ENCODE measurements at regions not wholly inside any gene's neighbourhood (a gene's known extent, or its start where the extent isn't known, plus 50 kb on each side); places are given as distances from the start of the nearest gene placed in this dataset.

DNA sequence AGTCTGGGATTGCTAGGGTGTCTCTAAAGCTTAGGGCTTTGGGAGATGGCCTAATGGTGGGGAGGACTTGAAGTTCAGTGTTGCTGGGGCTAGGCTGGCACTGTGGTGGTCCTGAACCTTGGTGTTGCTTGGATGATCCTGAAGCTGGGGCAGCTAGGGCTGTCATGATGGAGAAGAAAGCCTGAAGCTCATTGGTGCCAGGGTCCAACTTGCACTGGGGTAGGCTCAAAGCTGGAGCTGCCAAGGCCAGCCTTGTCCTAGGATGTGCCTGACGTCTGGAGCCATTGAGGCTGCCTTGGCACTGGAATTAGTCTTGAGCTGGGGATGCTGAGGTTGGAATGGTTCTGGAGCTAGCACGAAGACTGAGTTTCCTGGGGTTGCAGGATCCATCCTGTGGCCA lies 61.0 kb upstream of the NLRP2B start:
- no peak for TF ChIP-seq YY1 (IDR thresholded peaks at IDR 0.05; ENCODE audit: low read depth)
- no peak for TF ChIP-seq TCF12 (IDR thresholded peaks at IDR 0.05; ENCODE audit: low read depth)
- no peak for TF ChIP-seq EGR1 (IDR thresholded peaks at IDR 0.05)
- TF ChIP-seq CEBPB (IDR thresholded peaks at IDR 0.05): no peak
- no peak for TF ChIP-seq TEAD4 (IDR thresholded peaks at IDR 0.05)
- TF ChIP-seq, protein P1, sequence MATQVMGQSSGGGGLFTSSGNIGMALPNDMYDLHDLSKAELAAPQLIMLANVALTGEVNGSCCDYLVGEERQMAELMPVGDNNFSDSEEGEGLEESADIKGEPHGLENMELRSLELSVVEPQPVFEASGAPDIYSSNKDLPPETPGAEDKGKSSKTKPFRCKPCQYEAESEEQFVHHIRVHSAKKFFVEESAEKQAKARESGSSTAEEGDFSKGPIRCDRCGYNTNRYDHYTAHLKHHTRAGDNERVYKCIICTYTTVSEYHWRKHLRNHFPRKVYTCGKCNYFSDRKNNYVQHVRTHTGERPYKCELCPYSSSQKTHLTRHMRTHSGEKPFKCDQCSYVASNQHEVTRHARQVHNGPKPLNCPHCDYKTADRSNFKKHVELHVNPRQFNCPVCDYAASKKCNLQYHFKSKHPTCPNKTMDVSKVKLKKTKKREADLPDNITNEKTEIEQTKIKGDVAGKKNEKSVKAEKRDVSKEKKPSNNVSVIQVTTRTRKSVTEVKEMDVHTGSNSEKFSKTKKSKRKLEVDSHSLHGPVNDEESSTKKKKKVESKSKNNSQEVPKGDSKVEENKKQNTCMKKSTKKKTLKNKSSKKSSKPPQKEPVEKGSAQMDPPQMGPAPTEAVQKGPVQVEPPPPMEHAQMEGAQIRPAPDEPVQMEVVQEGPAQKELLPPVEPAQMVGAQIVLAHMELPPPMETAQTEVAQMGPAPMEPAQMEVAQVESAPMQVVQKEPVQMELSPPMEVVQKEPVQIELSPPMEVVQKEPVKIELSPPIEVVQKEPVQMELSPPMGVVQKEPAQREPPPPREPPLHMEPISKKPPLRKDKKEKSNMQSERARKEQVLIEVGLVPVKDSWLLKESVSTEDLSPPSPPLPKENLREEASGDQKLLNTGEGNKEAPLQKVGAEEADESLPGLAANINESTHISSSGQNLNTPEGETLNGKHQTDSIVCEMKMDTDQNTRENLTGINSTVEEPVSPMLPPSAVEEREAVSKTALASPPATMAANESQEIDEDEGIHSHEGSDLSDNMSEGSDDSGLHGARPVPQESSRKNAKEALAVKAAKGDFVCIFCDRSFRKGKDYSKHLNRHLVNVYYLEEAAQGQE (IDR thresholded peaks at IDR 0.05; ENCODE audit: low read depth): no peak
- no peak for TF ChIP-seq TAF1 (IDR thresholded peaks at IDR 0.05; ENCODE audit: low read depth)
- no peak for TF ChIP-seq EP300 (IDR thresholded peaks at IDR 0.05; ENCODE audit: borderline replicate concordance)
- no peak for TF ChIP-seq RAD21 (IDR thresholded peaks at IDR 0.05; ENCODE audit: low read depth)
- TF ChIP-seq, protein P2, sequence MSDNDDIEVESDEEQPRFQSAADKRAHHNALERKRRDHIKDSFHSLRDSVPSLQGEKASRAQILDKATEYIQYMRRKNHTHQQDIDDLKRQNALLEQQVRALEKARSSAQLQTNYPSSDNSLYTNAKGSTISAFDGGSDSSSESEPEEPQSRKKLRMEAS (IDR thresholded peaks at IDR 0.05): no peak
- no peak for TF ChIP-seq NFIC (IDR thresholded peaks at IDR 0.05)
- no peak for TF ChIP-seq ZBTB7A (IDR thresholded peaks at IDR 0.05; ENCODE audit: low read depth)

All from Ishikawa (cell line).